ENCODE measurements at regions not wholly inside any gene's neighbourhood (a gene's known extent, or its start where the extent isn't known, plus 50 kb on each side); places are given as distances from the start of the nearest gene placed in this dataset.
"Not testable (repeated sequence)": the region's sequence is repeated elsewhere in the genome, so short reads cannot be mapped to it uniquely, and the experiment has no call there.

DNA sequence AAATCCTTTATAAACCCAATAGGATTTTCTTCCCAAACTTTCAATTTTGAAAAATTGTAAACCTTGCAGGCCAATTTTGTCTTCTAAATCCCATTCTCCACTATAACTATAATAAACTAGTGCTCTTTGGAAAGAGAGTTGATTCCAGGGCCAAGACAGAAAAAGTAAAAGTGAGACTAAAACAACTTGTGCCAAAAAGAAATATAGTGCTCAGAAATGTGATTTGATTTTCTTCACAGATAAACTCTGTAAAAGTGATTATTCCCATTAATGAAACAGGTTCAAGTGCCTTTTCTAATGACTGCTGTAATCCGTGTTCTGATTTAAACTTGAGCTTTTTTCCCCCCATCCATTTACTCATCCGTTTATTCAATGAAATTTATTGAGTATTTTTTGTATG lies 1831.1 kb downstream of the SLITRK5 start:
- no peaks in the 10 kb centered on the region for H3K27me3 ChIP-seq (ENCODE audit: insufficient read depth, low read length)
- H3K4me3 ChIP-seq (ENCODE audit: low read length), result no peak overlapping the region
- no peaks in the 10 kb centered on the region for H3K9me3 ChIP-seq (ENCODE audit: low read depth, low read length)
- no peaks in the 10 kb centered on the region for H3K4me1 ChIP-seq (ENCODE audit: insufficient read depth, low read length)

DNA sequence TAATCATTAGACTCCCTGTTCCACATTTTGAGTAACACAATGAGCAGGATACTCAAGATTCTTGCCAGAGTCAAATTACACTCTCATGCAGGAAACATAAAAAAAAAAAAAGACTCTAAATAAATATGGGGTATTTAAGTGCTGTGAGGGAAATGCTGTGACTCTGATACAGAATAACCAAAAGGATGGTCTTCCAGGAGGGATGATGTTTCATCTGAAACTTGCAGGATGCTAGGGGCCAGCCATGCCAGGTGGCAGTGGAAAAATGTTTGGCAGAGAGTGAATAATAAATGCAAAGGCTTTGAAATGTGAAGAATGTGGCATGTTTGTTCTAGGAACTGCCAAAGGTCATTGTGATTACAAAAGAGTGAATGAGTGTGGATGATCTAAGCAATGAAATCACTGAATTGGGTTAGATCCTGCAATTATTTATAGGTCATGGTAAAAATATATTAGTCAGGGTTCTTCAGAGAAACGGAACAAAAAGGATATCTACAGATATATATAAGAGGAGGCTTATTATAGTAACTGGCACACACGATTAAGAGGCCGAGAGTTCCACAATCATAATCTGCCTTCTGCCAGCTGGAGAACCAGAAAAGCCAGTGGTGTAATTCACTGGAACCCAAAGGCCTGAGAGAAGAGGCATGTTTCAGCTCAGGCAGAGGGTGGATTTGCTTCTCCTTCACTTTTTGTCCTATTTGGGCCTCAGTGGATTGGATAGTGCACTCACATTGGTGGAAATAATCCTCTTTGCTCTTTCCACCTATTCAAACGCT lies 1832.8 kb upstream of the MIR17HG start:
- peaks cover 7% of the 10 kb centered on the region for H3K9me3 ChIP-seq (ENCODE audit: low read depth, low read length)
- H3K4me1 ChIP-seq (ENCODE audit: insufficient read depth, low read length), result no peaks in the 10 kb centered on the region
- no peak overlapping the region for H3K4me3 ChIP-seq (ENCODE audit: low read length)
- H3K27me3 ChIP-seq (ENCODE audit: insufficient read depth, low read length), result no peaks in the 10 kb centered on the region

GRCh38 chr13:89515948-89516347 lies 1831.5 kb upstream of the MIR17HG start:
- peaks cover 7% of the 10 kb centered on the region for H3K9me3 ChIP-seq (ENCODE audit: low read depth, low read length)
- no peak overlapping the region for H3K4me3 ChIP-seq (ENCODE audit: low read length)
- H3K4me1 ChIP-seq (ENCODE audit: insufficient read depth, low read length), result no peaks in the 10 kb centered on the region
- no peaks in the 10 kb centered on the region for H3K27me3 ChIP-seq (ENCODE audit: insufficient read depth, low read length)

DNA sequence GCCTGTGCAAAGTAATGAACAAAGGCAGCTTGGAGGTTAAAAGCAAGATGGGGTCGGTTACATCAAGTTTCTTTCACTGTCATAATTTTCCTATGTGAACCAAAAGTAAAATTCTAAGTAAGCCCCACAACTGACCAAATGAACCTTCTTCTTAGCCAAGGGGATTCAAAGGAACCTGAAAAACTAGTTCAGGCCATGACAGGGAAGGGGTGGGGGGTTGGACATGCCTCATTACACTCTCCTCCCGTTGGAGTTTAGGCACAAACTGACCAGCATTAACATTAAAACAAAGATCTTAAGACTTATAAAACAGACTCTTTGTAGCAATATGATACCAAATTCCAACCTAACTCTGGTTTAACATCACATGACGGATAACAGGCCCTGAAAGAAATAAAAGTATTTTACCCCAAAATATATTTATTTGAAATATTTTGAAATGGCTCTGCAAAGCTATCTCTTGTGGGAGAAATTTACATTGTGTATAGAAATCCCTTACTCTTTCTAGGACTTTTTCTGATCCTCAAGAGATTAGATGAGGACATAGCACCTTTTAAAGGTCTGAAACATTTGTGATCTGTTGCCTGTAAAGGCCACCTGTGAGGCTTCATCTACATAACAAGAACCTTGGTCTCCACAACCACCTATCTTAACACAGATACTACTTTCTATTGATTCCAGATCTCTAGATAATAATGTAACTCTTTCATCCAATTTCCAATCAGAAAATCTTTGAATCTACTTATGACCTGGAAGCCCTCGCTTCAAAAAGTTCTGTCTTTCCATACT lies 1829.0 kb upstream of the MIR17HG start:
- no peak overlapping the region for H3K4me3 ChIP-seq (ENCODE audit: low read length)
- H3K27me3 ChIP-seq (ENCODE audit: insufficient read depth, low read length), result no peaks in the 10 kb centered on the region
- no peaks in the 10 kb centered on the region for H3K4me1 ChIP-seq (ENCODE audit: insufficient read depth, low read length)
- peaks cover 7% of the 10 kb centered on the region for H3K9me3 ChIP-seq (ENCODE audit: low read depth, low read length)

DNA sequence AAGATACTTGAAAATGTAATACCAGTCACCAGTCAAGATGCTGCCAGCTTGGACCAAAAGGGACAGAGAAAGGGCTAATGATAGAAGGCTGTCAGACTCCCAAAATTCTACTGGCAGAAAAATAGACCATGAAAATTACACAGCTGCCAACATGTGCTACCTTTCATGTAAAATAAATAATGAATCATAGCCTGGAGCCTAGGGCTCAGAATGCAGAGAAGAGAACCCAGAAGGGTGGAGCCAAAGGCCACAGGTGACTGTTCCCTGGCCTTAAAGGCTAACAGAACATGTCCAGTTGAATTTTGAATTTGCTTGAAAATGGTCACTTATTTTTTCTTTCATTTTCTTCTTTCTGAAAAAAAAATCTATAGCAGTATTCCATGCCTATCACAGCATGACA lies 1827.0 kb upstream of the MIR17HG start:
- no peak overlapping the region for H3K4me3 ChIP-seq (ENCODE audit: low read length)
- H3K9me3 ChIP-seq (ENCODE audit: low read depth, low read length), result no peaks in the 10 kb centered on the region
- H3K27me3 ChIP-seq (ENCODE audit: insufficient read depth, low read length), result no peaks in the 10 kb centered on the region
- H3K4me1 ChIP-seq (ENCODE audit: insufficient read depth, low read length), result no peaks in the 10 kb centered on the region

- not testable (repeated sequence) for H3K4me3 ChIP-seq (ENCODE audit: low read length); H3K4me1 ChIP-seq (ENCODE audit: insufficient read depth, low read length); H3K9me3 ChIP-seq (ENCODE audit: low read depth, low read length); H3K27me3 ChIP-seq (ENCODE audit: insufficient read depth, low read length)
Observed at GRCh38 chr13:89521672-89522071, 1825.8 kb upstream of the MIR17HG start.

DNA sequence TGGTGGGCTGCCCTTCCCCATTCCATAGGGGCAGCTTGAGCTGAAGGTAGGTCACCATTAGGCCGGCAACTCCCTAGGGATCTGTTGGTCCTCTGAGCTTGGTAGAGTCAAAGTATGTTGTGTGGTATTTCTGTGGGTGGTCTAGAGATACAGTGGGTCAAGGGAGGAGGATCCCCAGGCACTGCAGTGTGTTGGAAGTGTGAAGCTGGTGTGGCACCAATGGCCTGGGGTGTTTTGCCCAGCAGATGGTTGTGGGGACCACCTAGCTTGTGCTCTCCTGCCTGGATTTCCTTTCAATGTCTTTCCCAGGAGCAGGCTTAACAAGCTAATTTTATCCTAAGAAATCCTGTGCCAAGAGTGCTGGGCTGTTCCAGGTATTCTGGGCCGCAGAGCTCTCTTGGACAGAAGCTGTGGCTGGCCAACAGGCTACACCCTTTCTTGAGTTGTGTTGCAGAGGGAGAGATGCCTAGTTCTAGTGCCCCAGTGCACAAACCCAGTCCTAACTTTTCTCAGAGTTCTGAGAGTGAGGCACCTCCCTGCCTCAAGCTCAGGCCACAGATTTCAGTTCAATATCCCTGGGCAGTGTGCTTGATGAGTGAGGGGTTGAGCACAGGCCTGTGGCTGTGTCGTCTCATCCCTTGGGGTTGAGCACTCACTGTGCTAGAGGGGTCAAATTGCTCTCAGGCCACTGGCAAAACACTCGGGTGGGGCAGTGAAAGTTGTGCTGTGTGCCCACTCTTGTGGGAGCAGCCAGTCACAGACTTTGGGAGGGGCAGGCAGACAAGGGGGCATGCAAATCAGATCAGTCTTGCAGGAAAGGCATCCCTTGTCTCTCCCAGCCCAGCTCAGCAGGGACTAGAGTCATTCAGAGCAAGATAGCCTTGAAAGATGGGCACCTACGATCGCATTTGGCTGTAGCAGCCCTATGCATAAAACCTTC lies 1806.1 kb upstream of the MIR17HG start:
- no peaks in the 10 kb centered on the region for H3K27me3 ChIP-seq (ENCODE audit: insufficient read depth, low read length)
- H3K4me3 ChIP-seq (ENCODE audit: low read length), result no peak overlapping the region
- no peaks in the 10 kb centered on the region for H3K9me3 ChIP-seq (ENCODE audit: low read depth, low read length)
- no peaks in the 10 kb centered on the region for H3K4me1 ChIP-seq (ENCODE audit: insufficient read depth, low read length)

GRCh38 chr13:89550938-89551337 lies 1796.5 kb upstream of the MIR17HG start:
- H3K9me3 ChIP-seq (ENCODE audit: low read depth, low read length), result no peaks in the 10 kb centered on the region
- H3K27me3 ChIP-seq (ENCODE audit: insufficient read depth, low read length), result no peaks in the 10 kb centered on the region
- no peak overlapping the region for H3K4me3 ChIP-seq (ENCODE audit: low read length)
- no peaks in the 10 kb centered on the region for H3K4me1 ChIP-seq (ENCODE audit: insufficient read depth, low read length)

- no peaks in the 10 kb centered on the region for H3K27me3 ChIP-seq (ENCODE audit: insufficient read depth, low read length)
- peaks cover 6% of the 10 kb centered on the region for H3K9me3 ChIP-seq (ENCODE audit: low read depth, low read length)
- H3K4me1 ChIP-seq (ENCODE audit: insufficient read depth, low read length), result no peaks in the 10 kb centered on the region
- no peak overlapping the region for H3K4me3 ChIP-seq (ENCODE audit: low read length)
Observed at GRCh38 chr13:89554801-89555200, 1792.7 kb upstream of the MIR17HG start.

DNA sequence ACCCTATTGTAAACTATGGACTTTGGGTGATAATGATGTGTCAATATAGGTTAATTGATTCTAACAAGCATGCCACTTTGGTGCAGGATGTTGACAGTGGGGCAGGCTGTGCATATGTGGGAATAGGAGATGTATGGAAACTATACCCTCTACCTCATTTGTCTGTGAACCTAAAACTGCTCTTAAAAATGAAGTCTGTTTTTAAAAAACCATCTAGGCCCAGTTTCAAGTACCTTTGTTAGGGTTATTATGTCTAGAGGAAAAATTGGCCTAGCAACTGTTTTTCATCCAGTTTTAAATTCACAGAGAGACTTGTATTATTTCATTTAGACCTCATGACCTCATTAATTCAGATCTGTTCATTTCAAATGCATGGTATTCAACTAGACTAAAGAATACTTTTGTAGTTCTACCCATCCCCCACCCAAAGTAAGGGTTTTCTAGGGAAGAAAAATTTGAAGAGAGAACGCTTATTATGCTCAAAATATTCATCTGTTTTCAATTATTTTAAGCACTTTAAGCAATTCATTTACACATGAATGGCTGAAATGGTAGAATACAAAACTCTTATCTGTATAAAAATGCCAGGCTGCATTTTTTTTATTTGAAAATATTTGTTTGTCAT lies 1781.9 kb upstream of the MIR17HG start:
- H3K27me3 ChIP-seq (ENCODE audit: insufficient read depth, low read length), result no peaks in the 10 kb centered on the region
- H3K4me3 ChIP-seq (ENCODE audit: low read length), result no peak overlapping the region
- H3K9me3 ChIP-seq (ENCODE audit: low read depth, low read length), result no peaks in the 10 kb centered on the region
- H3K4me1 ChIP-seq (ENCODE audit: insufficient read depth, low read length), result no peaks in the 10 kb centered on the region

DNA sequence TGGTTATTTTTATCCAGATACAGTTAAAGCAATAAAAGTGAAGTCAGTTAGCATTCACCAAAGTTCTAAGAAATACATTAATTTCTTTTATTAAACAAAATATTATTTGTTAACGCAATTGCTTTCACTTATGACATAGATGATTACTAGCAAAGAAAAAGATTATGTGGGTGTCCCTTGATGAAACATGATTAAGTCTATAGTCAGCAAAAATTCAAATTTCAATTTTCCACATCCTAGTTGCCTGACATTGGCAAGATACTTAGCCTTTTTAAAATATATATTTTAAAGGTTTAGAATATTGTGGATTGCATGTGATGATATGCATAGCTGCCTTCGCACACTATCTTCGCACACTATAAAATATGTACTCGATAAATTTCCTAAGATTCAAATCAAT lies 1780.5 kb upstream of the MIR17HG start:
- Histone ChIP-seq H3K9me3 (ENCODE audit: low read depth, low read length) (no peaks in the 10 kb centered on the region), H3K4me3 (ENCODE audit: low read length) (no peak overlapping the region), H3K27me3 (ENCODE audit: insufficient read depth, low read length) (no peaks in the 10 kb centered on the region), H3K4me1 (ENCODE audit: insufficient read depth, low read length) (no peaks in the 10 kb centered on the region)

GRCh38 chr13:89568276-89568675 lies 1779.2 kb upstream of the MIR17HG start:
- no peaks in the 10 kb centered on the region for H3K9me3 ChIP-seq (ENCODE audit: low read depth, low read length)
- H3K27me3 ChIP-seq (ENCODE audit: insufficient read depth, low read length), result no peaks in the 10 kb centered on the region
- H3K4me1 ChIP-seq (ENCODE audit: insufficient read depth, low read length), result no peaks in the 10 kb centered on the region
- H3K4me3 ChIP-seq (ENCODE audit: low read length), result no peak overlapping the region

- Histone ChIP-seq H3K4me3 (ENCODE audit: low read length) (no peak overlapping the region), H3K4me1 (ENCODE audit: insufficient read depth, low read length) (no peaks in the 10 kb centered on the region), H3K9me3 (ENCODE audit: low read depth, low read length) (no peaks in the 10 kb centered on the region), H3K27me3 (ENCODE audit: insufficient read depth, low read length) (no peaks in the 10 kb centered on the region)
Observed at GRCh38 chr13:89568746-89569145, 1778.7 kb upstream of the MIR17HG start.

DNA sequence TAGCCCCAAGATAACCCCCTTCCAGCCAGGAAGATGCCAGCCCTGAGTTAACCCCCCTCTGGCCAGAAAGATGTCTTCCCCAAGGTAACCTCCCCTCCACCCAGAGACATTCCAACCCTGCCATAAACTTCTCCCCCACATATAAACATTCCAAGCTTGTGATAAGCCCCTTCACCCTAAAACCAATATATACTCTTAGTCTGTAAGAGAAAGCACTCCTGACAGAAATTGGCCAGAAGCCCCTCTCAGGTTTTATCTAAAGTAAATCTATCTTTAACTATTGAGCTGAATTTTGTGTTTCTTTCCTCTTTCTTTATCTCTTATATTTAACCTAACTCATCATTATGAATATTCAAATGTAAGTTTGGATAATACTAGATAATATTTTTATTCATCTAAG lies 1775.8 kb upstream of the MIR17HG start:
- Histone ChIP-seq H3K4me1 (ENCODE audit: insufficient read depth, low read length) (no peaks in the 10 kb centered on the region), H3K27me3 (ENCODE audit: insufficient read depth, low read length) (no peaks in the 10 kb centered on the region), H3K9me3 (ENCODE audit: low read depth, low read length) (no peaks in the 10 kb centered on the region)

DNA sequence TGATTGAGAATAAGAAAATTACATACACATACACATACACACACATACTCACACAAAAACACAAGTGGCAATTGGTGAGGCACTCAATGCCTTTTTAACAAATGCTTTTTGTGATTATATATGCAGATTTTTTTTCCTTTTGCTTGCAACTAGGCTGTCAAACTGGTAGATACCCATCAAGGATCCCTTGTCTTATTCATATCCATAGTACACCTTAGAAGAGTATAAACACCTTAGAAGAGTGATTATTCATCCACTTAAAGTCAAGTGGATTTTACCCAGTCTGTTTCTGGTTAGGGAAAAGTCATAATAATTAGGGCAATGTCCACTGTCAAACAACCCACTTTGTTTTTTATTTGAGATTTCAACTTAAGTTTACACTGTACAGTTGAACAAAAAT lies 1773.4 kb upstream of the MIR17HG start:
- Histone ChIP-seq H3K4me1 (ENCODE audit: insufficient read depth, low read length) (no peaks in the 10 kb centered on the region), H3K9me3 (ENCODE audit: low read depth, low read length) (no peaks in the 10 kb centered on the region), H3K4me3 (ENCODE audit: low read length) (no peak overlapping the region), H3K27me3 (ENCODE audit: insufficient read depth, low read length) (no peaks in the 10 kb centered on the region)

More for the DNA sequence above, 1775.8 kb upstream of the MIR17HG start:
- no peak overlapping the region for H3K4me3 ChIP-seq (ENCODE audit: low read length)

All from mononuclear cell (primary cell).